RPMI7951 (cell line): ENCODE measurements at regions not wholly inside any gene's neighbourhood (a gene's known extent, or its start where the extent isn't known, plus 50 kb on each side); places are given as distances from the start of the nearest gene placed in this dataset.

ENCODE experiments used
- DNase-seq: peaks from one replicate; pipeline ENCODE4 v3.0.0-alpha.2; 2012; ENCODE audit warnings: low read depth

GRCh38 chr5:88396751-88397281 is 128.2 kb upstream of the TMEM161B start:
- DNase-seq = no peak

- DNase-seq = no peak
Observed at GRCh38 chr5:88396000-88396535, 127.4 kb upstream of the TMEM161B start.

DNA sequence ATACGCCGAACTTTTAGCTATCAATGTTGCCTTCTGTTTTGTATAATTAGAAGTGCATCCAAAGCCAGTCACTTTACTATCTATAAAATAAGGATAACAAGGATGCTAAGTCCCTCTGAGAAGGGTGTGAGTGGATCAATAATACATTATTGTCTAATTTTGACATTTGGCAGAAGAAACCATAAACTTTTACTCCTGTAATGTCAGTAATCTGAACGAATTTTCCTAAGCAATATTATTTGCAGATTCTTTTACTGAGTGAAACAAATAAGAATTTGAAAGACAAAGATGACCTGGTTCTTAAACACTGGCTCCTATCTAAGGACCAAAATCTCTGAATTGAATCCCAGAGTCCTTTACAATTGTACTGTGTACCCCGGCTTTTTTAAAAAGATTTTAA is 126.6 kb upstream of the TMEM161B start:
- no peak for DNase-seq

DNA sequence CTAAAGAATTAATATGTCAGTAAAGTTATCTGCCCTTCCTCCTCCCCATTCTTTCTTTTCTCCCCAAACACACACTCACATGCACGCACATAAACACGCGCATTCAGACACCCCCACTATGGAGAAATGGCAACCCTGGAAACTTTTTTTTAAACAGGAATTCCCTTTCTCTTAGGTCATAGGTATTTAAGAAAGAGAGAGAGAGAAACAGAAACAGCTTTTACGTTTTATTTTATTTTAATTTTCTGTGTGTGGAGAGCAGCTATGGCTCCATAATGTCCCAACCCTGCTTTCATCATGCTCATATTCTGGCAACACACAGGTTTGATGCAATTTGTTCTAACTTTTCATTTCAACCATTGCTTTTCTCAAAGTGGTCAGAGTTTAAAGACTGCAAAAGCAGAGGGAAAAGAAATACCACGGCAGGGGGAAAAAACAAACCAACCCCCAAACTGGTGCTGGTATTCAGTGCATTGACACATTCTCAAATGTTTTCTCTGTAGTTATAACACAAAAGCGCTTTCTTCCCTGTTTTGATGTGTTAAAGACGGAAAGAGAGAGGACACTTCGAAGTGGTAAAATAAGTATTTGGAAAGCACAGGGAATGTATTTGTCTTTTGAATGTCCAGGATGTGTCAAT is 126.0 kb upstream of the TMEM161B start:
- DNase-seq = no peak

GRCh38 chr5:88393716-88394535 is 125.3 kb upstream of the TMEM161B start:
- DNase-seq = no peak

DNA sequence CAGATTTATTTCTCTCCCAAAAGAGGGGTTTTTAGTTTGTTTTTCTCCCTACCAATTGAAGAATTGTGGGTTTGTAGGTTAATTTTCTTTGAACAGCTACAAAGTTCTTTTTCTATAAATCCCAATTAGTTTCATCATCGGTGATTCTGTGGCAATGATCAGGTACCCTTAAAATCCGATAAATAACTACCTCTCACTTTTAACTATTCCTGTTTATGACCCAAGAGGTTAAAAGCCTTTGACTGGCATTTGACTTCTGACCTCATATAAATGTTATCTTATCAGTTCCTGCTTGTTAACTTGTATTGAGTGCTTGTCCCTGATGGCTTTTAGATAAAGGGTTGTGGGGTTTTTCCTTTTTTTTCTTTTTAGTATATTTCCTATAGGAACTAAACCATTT is 124.4 kb upstream of the TMEM161B start:
- no peak for DNase-seq

DNA sequence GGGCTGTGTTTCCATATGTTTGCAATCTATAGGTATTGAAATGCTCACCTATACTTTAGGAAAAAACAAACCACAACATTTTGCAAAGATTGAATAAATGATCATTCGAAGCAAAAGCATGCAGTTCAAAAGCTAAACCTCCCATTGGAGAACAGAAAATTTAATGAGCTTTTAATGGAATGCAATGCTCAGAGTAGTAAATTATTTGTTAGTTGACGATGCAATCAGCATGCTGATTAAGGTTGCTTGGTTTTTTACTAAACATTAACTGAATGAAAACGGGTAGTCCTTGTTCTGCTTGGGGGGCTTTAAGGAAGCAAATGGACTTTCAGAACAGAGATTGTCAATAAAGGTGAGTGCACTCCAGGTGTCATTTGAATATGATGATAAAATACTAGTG is 123.3 kb upstream of the TMEM161B start:
- DNase-seq = no peak

GRCh38 chr5:88391116-88391515 is 122.5 kb upstream of the TMEM161B start:
- no peak for DNase-seq

DNA sequence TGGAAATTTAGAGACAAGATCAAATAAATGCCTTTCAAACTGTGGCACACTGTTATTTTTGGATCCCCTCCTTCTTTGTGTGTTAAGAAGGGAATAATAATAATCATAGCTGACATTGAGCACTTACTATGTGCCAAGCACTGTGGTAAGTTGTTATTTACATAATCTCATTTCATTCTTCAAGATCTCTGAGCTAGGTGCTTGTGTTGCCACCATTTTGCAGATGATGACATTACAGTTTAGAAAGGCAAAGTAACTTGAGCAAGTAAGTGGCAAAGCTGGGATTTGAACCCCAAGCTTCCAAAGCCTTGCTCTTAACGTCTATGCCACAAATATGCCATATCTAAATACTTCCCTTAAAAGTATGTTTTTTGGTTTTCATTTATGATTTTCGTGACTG is 121.8 kb upstream of the TMEM161B start:
- no peak for DNase-seq

- no peak for DNase-seq
Observed at GRCh38 chr5:88390096-88390441, 121.4 kb upstream of the TMEM161B start.

- DNase-seq = no peak
Observed at GRCh38 chr5:88389338-88390095, 120.9 kb upstream of the TMEM161B start.

- DNase-seq = no peak
Observed at GRCh38 chr5:88388476-88389337, 120.1 kb upstream of the TMEM161B start.

DNA sequence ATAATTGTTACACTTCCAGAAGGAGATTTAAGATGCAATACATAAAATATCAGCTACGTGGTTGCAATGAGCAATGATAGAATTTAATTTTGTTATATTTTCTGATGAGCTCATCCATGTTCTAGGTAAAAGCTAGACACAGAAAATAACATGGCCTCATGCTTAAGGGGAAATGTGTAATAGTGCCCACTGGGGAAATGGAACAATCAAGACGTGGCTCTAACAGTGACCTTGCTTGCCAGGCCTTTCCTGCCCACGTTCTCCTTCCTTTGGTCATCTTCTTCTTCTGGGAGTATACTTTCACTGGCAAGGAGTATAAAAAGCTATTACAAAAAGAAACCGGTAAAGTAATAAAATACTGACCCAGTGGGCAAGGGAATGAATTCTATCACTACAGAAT is 116.2 kb upstream of the TMEM161B start:
- DNase-seq = no peak

DNA sequence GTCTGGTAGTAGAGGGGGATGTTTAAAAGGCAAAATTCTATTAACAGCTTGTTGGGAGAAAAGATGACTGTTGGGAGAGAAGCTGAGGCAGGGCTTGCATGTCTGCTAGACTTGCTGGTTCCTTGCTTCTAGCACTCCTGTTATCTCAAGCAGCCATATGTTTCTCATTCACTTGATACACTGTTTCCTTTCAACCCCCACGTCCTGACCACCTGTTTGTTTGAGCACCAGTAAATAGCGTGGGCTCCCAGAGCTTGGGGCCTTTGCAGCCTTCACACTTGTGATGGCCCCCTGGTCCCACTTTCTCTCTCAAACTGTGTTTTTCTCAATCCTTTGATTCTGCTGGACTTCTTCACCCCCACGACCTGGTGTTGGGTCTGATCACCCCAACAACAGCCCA is 111.7 kb upstream of the TMEM161B start:
- DNase-seq = no peak

GRCh38 chr5:88377705-88378656 is 109.3 kb upstream of the TMEM161B start:
- no peak for DNase-seq

DNA sequence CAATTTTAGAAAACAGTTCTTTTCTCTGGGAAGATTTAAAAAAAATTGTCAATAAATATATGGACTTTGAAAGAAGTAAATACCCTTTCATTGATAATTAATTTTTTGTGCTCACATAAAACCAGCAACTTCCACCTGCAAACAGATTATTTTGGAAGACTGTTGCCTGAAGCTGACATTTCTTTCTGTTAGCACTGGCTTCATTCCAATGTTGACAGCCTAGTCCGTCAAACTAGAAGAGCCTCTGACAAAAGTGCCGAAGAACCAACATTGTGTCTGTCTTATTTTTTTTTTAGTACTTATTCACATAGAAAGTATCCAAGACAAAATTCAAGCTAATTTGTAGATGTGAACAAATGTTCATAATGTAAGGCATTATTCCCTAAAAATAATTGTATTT is 108.6 kb upstream of the TMEM161B start:
- no peak for DNase-seq

- DNase-seq = no peak
Observed at GRCh38 chr5:88376728-88377127, 108.1 kb upstream of the TMEM161B start.

- DNase-seq = no peak
Observed at GRCh38 chr5:88374391-88374790, 105.7 kb upstream of the TMEM161B start.

GRCh38 chr5:88370824-88371223 is 102.2 kb upstream of the TMEM161B start:
- no peak for DNase-seq

- DNase-seq = no peak
Observed at GRCh38 chr5:88368201-88368600, 99.6 kb upstream of the TMEM161B start.
